ENCODE measurements at regions not wholly inside any gene's neighbourhood (a gene's known extent, or its start where the extent isn't known, plus 50 kb on each side); places are given as distances from the start of the nearest gene placed in this dataset.

DNA sequence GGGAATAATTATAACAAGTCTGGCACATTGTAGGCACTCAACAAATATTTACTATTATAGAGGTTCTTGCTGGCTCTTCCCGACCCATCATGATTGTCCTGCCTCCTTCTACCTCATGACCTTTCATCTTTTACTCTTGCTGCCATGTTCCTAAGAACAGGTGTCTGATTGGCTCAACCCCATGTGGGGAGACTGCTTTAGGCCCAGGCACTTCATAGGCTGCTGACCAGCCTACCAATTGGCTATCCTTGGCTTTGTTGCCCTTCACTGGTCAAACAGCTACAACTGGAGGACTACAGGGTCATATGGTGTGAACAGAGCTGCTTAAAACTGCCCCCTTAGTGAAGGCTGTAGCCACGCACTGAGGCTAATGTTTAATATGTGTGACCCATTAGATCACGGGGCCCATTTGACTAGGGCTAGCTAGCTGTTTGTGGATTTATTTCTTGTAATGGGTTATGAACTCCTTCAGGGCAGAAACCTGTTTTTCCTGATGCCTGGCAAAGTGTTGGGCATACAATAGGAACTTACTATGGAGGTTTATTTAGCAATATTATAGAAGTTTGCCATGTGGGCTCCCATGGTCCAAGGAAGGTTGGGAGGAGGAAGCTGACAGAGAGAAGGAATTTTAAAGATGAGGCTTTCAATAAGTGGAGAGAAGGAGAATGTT is 239.9 kb upstream of the TBC1D5 start:
- no peak for DNase-seq (ENCODE audit: low read depth)

DNA sequence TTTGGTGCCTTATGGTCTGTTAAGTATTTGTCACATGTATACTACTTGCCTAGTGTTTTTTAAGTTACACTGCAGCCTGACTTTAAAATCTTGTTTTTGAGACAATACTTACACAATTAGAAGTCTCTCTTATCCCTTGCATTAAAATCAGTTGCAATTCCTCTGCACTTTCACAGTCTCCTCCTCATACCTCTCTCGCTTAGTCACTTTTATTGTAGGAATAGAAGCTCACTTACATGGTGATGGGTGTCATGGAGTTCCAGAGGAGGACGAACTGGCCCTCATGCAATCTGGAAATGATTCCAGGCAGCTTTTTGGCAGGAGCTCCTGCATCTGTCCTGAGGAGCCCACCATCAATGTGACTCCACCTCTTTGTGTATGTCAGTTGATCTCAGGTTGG is 238.4 kb upstream of the TBC1D5 start:
- DNase-seq (ENCODE audit: low read depth), result no peak

DNA sequence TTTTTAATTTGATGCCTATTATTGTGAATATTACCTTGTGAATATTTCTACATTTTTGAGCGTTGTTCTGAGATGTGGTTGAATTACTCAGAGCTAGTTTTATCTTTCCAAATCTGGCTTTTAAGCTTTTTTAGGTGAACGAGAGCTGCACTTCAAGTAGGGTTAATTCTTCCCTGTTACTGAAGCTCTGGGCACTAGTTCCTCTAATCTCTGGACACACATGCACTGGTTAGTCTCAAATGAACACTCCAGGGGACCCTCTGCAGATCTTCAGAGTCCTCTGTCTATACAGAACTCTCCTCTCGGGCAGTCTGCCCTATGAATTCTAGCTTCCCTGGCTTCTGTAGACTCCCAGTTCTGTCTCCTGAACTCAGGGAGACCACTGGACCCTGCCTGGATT is 237.5 kb upstream of the TBC1D5 start:
- no peak for DNase-seq (ENCODE audit: low read depth)

DNA sequence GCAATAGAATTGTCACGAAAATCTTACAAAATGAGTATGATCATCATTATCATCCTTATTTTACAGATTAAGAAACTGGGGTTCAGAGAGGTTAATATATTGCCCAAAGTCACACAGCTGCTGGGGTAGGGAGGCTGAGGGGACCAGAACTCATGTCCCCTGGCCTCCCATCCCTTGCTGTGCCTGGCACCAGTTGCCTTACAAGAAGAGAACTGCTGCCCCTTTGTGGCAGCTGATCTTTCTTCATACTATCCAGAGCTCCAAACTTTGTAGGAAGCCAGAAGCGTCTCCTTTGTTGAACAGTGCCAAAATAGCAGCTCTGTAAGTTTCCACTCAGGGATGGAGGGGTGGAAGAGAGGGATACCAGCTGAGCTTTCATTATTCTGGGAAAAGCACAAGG is 236.8 kb upstream of the TBC1D5 start:
- DNase-seq (ENCODE audit: low read depth), result no peak

DNA sequence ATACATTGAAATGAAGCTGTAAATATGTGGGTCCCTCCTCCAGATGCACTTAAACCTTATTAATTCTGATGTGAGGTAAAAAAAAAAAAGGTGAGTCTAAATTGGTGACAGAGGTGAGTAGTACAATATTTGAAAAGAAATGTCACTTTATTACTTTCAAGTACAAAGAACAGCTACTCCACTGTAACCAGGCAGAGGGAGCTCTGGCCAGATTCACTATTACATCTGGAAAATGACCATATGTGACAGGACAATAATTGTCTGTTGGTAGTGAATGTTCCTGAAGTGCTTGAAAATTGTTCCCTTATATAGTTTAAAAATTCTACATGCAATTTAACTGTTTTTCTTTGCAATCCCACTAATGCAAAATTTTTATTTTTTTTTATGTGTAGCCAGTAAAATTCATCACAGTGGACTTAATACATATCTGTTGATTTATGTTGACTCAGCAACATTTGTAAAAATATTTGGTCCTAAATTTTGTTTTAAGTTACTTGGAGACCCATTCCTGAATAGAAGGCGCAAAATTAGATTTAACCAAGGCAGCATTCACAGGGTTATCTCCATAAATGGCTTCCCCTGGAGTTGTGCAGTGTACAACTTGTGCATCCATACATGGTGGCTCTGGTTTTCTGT is 231.9 kb upstream of the TBC1D5 start:
- DNase-seq (ENCODE audit: low read depth), result no peak

DNA sequence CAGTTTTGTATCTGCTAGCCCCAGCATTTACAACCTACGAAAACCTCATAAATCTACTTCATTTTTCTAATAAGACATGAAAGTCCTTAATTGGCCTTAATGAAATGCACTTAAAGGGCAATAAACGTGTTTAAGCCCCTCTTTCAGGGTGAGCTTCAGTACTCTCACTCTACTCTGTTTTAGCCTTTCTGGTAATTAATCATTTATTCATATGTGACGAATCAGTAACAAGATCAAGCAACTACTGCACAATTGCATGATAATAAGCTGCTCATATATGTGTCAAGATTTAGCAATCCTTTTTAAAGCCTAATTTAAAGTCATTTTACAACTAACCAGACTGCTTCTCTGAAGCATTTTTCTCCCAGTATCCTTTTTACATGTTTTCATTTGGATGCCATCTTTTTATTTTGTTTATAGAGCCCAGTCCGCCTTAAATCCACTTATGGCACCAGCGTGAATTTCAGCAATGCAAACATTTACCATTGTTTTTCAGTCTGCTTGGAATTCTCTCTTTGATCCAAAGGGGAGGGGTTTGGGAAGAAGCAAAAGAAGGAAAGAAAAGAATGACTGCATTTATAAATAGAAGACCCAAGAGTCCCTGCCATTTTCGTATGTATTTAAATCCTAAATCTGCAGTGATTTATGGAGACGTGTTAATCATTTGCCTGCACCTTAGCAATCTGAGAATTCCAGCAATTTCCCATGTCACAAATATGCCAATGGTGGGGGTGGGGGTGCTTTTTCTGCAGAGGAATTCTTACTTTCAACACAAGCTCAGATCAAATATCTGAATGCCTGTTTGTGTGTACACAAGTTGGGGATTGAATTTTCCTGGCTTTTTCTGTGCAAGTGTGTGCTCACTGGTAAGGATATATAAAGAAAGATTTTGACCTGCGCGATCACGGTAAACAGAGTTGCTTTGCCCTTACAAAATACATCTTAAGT is 230.8 kb upstream of the TBC1D5 start:
- DNase-seq (ENCODE audit: low read depth), result no peak

DNA sequence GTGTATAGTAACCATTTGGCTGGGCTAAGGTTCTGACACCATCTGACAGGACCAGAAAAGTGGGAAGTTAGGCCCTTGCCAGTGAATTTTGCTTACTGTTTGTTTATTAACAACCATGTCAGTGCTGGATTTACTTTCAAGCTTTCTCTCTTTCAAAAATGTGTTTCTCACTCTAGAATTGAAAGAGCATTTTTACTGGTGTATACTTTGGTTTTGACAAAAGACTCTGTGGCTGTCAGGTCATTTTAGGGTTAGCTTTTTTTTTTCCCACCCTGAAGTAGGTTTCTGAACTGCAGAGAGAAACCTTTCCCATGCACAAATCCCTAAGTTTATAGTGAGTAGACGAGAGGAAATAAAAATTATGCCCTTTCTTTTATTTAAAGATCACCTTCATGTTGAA is 230.0 kb upstream of the TBC1D5 start:
- DNase-seq (ENCODE audit: low read depth), result no peak

DNA sequence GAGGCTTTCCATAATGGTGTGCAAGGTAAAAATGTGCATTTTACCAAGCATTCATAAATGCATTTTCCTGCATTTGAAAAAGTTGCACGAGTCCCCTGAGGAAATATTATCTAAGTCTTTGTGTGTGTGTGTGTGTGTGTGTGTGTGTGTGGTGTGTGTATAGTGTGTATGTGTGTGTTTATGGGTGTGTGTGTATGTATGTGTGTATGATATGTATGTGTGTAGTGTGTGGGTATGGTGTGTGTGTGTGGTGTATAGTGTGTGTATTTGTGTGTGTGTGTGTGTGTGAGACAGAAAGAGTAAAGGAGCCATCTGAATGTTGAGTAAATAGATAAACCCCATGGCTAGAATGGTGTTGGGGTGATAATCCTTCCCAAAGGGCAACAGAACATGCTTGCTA is 229.6 kb upstream of the TBC1D5 start:
- no peak for DNase-seq (ENCODE audit: low read depth)

DNA sequence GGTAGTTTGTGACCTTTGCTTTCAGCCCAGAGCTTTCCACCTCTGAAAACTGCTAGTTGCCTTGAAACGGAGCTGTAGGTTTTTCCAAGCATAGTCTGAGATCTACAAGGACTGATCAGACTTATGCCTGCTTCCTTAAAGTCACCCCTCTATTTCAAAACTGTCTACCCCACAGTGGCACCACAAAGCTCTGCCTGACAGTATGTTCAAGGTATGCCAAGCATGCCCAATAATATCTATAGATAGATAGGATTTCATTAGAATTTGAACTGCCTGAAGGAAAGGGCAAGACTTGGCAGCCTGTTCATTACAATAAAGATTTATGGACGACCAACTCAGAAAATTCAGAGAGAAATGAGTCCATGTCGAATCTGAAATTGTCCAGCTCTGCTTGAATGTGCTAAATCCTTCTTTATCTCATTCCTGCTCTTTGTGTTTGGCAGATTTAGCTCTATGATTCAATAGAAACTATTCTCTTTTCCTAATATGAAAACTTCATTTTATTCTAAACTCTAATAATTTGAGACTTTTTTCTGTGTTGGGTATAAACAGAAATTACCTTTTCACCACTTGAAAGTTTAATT is 227.6 kb upstream of the TBC1D5 start:
- DNase-seq (ENCODE audit: low read depth), result no peak

DNA sequence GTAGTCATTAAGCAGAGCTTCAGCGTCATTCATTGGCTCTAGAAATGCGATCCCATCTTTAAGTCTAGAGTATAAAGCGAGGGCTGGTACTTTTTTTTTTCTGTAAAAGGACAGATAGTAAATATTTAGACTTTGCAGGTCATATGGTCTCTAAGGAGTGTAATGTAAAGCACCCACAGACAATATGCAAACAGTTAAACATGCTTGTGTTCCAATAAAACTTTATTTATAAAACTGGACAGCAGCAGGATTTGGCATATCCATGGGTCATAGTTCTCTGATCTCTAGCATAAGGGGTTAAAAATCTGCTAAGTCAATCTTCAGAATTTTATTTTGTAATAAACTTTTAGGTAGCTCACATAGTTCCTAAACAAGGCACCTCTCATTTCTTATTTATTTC is 226.8 kb upstream of the TBC1D5 start:
- DNase-seq (ENCODE audit: low read depth), result no peak

DNA sequence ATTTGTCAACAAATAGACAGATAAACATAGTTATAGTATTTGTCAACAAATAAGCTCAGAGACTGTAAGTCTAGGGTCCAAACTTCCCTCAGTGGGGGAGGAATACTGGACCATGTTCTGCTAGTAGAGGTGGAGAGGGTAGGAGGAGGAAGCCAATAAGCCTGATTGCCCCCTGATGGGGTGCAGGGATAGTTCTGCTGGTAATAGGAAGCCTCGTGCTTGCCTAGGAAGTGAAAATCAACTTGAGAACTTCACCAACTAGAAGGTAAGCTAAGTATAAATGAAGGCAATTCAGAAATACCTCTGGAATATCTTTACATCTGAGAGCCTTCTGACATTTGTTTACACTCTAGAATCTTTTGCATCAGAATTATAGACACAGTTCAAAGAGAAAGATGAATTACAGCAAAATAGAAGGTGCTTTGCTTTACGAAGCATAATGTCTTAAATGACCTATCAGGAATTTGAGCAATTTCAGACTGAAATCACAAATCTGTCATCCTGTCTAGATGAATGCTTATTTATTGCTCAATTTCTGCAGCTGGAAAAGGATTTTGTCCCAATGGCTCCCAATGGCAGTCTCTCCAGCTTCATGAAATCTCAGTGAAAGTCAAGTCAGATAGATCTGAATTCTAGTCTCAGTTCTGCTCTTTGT is 225.6 kb upstream of the TBC1D5 start:
- DNase-seq (ENCODE audit: low read depth), result no peak

DNA sequence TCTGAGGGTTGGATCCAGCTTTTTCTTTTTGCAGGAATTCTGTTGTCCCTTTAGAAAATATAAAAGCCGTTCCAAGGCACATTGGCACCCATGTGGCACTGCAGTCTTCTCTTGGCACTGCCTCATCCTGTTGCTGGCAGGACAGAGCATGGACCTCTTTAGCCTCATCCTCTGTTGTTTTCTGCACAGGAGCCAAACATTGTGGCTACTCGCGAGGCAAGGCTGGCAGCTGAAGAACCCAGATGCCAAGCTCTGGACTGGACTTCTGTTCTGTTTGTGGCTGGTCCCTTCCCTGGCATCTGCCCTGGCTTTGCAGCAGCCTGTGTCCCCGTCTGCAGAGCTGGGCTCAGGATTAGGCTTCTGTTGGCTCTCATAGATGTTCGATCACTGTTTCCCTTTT is 224.7 kb upstream of the TBC1D5 start:
- DNase-seq (ENCODE audit: low read depth), result no peak

DNA sequence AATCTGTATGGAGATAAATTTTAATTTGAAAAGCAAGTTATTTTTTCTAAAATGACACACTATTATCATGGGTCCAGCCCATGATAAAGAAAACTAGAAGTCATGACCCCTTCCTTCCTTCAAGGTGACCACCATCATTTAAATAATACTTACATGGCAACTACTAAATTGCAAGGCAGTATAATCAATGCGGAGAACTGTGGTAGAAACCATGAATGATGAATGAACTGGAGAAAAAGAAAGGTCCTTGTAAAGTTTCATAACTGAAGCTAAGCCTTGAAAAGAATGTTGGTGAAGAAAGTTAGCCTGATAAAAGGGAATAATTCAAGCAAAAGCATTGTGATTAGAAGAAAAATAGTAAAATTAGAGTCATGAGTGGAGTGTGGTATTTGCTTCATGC is 222.9 kb upstream of the TBC1D5 start:
- no peak for DNase-seq (ENCODE audit: low read depth)

DNA sequence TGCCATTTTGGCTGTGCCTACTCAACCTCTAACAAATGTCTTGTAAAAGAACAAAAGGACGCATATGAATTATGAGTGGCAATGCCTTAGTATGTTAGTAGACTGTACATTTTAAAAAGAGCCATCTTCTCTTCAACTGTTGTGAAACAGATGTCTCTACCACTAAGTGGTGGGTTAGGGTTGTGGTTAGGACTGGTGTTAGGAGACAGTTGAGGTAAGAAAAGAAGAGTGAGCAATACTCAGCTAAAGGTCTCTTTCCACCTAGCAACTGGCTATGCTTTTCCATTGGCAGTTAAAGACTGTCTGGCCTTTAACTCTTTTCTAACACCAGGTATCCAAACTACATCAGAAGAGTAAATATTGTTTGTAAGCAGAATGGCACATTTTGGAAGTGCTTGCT is 221.7 kb upstream of the TBC1D5 start:
- no peak for DNase-seq (ENCODE audit: low read depth)

DNA sequence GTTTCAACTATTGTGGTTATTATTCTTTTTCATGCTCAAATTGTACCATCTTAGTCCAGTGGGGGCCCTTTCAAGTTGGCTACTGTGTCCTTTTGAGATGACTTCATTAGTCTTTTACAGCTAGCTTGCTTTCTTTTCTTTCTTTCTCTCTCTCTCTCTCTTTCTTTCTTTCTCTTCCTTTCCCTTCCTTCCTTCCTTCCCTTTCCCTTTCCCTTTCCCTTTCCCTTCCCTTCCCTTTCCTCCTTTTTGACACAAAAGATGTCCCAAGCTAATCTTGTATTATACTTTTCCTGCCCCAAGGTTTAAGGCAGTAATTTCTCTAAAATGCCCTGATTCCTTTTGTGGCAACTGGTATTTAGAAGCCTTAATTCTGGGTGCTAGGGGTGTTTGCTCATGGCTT is 213.0 kb upstream of the TBC1D5 start:
- DNase-seq (ENCODE audit: low read depth), result no peak

DNA sequence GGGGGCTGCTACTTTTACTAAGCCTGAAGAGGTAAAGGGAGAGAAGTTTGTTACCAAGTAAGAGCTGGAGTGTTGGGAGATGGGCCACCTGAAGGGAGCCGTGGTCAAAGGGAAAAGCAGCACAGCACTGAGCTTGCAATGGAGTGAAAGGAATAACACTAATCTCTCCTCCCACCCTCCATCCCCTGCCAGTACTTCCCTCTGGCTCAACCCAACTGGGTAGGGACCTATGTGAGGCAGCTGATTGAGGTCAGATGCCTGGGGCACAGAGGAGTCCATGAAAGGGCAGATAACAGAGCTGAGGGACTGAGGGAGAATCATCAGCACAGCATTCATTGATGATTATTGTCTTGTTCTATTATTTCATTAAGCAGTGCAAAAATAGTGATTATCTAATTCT is 212.4 kb upstream of the TBC1D5 start:
- no peak for DNase-seq (ENCODE audit: low read depth)

DNA sequence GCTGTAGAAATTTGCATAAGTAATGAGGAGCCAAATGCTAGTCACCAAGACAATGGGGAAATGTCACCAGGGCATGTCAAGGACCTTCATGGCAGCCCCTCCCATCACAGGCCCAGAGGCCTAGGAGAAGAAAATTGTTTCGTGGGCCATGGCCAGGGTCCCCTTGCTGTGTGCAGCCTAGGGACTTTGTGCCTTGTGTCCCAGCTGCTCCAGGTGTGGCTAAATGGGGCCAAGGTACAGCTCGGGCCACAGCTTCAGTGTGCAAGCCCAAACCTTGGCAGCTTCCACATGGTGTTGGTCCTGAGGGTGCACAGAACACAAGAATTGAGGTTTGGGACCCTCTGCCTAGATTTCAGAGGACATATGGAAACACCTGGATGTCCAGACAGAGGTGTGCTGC is 208.8 kb upstream of the TBC1D5 start:
- DNase-seq (ENCODE audit: low read depth), result no peak

DNA sequence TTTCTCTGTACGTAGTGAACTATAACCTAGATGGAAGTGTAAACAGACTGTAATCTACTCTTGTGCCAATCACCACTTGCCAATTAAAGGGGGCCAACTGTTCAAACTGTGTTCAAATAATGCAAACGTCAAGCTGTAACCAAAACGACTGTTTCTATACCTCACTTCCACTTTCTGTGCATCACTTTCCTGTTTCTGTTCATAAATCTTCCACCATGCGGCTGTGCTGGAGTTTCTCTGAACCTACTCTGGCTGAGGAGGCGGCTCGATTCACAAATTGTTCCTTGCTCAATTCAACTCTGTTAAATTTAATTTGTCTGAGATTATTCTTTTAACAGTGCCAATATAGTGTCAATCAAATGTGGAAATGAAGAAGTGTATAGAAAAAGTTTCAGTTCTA is 206.7 kb upstream of the TBC1D5 start:
- no peak for DNase-seq (ENCODE audit: low read depth)

DNA sequence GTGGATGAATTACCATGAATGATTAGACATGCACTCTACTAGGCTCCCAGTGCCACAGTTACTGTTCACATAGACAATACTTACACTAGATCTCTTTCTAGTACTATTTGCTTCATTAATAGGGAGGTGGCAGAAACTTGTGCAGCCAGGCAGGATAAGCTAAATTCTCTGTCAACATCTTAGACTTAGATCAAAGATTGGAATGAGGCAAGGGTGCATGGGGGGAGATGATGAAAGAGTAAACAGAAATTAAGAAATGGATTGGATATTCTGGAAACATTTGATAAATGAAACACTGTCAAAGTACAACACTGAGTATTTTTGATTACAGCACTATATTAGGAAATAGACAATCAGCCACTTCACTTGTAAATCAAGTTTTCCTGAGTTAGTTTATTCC is 205.4 kb upstream of the TBC1D5 start:
- DNase-seq (ENCODE audit: low read depth), result no peak

DNA sequence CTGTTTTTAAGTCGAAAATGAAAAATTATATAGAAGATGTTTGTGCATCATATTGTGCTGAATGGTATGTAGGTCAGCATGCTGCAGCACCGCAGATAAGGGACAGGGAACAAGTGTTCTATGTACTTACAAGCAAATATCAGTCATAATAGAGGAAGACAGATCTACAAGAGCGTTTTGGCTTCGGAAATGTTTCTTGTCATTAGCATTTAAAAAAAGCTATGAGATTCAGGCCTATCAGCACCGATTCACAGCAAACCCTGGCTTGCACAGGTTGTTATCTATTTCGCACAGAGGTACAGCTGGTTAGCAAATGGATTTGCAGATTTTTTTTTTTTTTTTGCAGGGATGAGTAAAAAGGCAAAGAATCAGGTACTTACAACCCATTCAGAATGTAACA is 204.2 kb upstream of the TBC1D5 start:
- DNase-seq (ENCODE audit: low read depth), result no peak

DNA sequence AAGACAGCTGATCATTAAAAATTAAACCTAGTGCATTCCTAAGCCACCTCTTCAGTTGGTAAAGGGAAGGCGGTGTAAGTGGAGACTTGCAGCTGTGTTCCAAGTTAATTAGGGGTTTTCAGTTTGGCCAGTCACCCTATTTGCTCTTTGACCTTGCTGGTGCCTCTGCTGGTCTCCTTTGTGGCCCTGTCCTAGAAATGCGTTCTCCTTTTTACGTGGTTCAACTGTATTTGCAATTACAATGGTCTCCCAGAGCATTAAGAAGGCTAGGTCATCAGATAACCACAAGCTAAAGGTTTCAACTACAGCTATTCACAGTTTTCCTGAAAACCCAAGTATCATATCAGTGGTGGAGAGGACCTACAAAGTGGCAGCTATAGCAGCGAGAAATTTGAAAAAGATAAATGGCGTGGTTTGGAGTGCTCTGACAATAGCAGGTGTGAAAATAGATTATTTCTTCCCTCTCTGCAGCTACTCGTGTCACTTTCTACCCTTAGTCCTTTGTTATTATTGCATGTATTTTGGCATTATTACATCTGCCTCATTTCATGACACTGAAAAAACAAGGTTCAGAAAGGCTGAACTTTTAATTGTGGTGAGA is 203.5 kb upstream of the TBC1D5 start:
- DNase-seq (ENCODE audit: low read depth), result no peak

Measured in activated gamma-delta T cell treated with anti-CD3 and anti-CD28 coated beads, Interleukin-2, amount 50 U/mL, for 16 hours (primary cell).